K562 (cell line): ENCODE measurements at regions not wholly inside any gene's neighbourhood (a gene's known extent, or its start where the extent isn't known, plus 50 kb on each side); places are given as distances from the start of the nearest gene placed in this dataset.
A peak's percentile ranks its signal among the peaks of the same experiment; 100 is the strongest.

Experiments used
- ATAC-seq: fragments of 200-7000 bp; cut with Tn5 transposase; 3 replicates; pipeline ENCODE4 v1.9.1; 2020; ENCODE audit warnings: moderate library complexity
- BruUV-seq: library from RNA; stranded (reverse); fragments of 400-500 nt; replicated peaks from 2 replicates; lab custom pipeline; 2021; lab: Mats Ljungman, UMichigan
- CTCF ChIA-PET: fragments of 300-600 bp; formaldehyde crosslinking; extraction: SDS; loops from one replicate; lab custom pipeline; 2021; ENCODE audit warnings: low intra/inter-chr PET ratio; lab: Yijun Ruan, JAX
- POLR2A ChIA-PET: fragments of 300-600, 350-650 bp; sonication (Branson Sonifier 250); formaldehyde crosslinking; extraction: SDS; loops from one replicate; lab custom pipeline; 2021; ENCODE audit warnings: antibody characterized with exemption, inconsistent platforms; lab: Yijun Ruan, JAX
- DNase-seq, 4 experiments: peaks; one replicate each; pipeline versions ENCODE4 v3.0.0 to v3.0.0-alpha.2; 2011 to 2018; ENCODE audit warnings: low spot score in 3 of 4, mixed read lengths in 3 of 4; ENCODE audit errors: extremely low read depth in 1 of 4
- FAIRE-seq: peaks from 2 replicates; lab custom pipeline; 2011; peaks lifted over from hg19 to GRCh38; lab: Jason Lieb, UNC
- H2AFZ ChIP-seq: 2 replicates; pipeline ENCODE4 v1.6.0; 2011; ENCODE audit warnings: low read depth, low read length, control low read depth, inconsistent platforms
- H3K27ac ChIP-seq: fragments of 200-600 bp; 3 replicates; pipeline ENCODE4 v1.8.0; 2011; ENCODE audit warnings: low read depth, mild to moderate bottlenecking, control low read depth, inconsistent platforms, low read length, moderate library complexity, mixed read lengths; ENCODE audit errors: extremely low read depth
- H3K27me3 ChIP-seq, 2 experiments: fragments of 300-600 bp in 1 of 2; 2 replicates in 1 of 2; 3 replicates in 1 of 2; pipeline versions ENCODE4 v1.6.0 to v1.8.0; 2011; ENCODE audit warnings: inconsistent platforms in 2 of 2, low read length in 2 of 2, mild to moderate bottlenecking in 1 of 2, mixed read lengths in 1 of 2, moderate library complexity in 1 of 2; ENCODE audit not compliant: control insufficient read depth in 2 of 2, insufficient read depth in 2 of 2
- H3K36me3 ChIP-seq: fragments of 300-600 bp; 3 replicates; pipeline ENCODE4 v1.8.0; 2011; ENCODE audit warnings: mild to moderate bottlenecking, low read length, inconsistent platforms; ENCODE audit not compliant: control insufficient read depth, insufficient read depth
- H3K4me1 ChIP-seq, 2 experiments: fragments of 200-600 bp in 1 of 2; replicated peaks in 1 of 2; 2 replicates in 1 of 2; 3 replicates in 1 of 2; pipeline versions ENCODE4 v1.5.1 to v1.8.0; 2011; ENCODE audit warnings: inconsistent platforms in 2 of 2, low read length in 2 of 2, mild to moderate bottlenecking in 1 of 2, mixed read lengths in 1 of 2, moderate library complexity in 1 of 2; ENCODE audit not compliant: control insufficient read depth in 2 of 2, insufficient read depth in 2 of 2
- H3K4me2 ChIP-seq: 2 replicates; pipeline ENCODE4 v1.6.1; 2011; ENCODE audit warnings: low read length, control low read depth, inconsistent platforms, mixed read lengths; ENCODE audit not compliant: insufficient read depth
- H3K4me3 ChIP-seq: fragments of 200-600 bp; sonication (generic), shearing (Covaris generic); 2 replicates; pipeline ENCODE4 v1.5.1; 2016; ENCODE audit warnings: control low read depth, inconsistent platforms
- H3K79me2 ChIP-seq: fragments of 200-600 bp; 3 replicates; pipeline ENCODE4 v1.8.0; 2011; ENCODE audit warnings: low read length, inconsistent platforms; ENCODE audit not compliant: control insufficient read depth, insufficient read depth
- H3K9ac ChIP-seq, 2 experiments: 2 replicates each; pipeline versions ENCODE4 v1.6.0 to v1.6.1; 2011; ENCODE audit warnings: low read depth in 2 of 2, low read length in 2 of 2, control low read depth in 1 of 2, inconsistent platforms in 1 of 2, mild to moderate bottlenecking in 1 of 2, mixed read lengths in 1 of 2; ENCODE audit not compliant: insufficient read depth in 1 of 2
- H3K9me1 ChIP-seq: one replicate; pipeline ENCODE4 v1.6.0; 2011; ENCODE audit warnings: inconsistent platforms, mild to moderate bottlenecking, low read length, moderate library complexity; ENCODE audit not compliant: control insufficient read depth, insufficient read depth
- H3K9me3 ChIP-seq: replicated peaks from 2 replicates; pipeline ENCODE4 v1.5.1; 2011; ENCODE audit warnings: low read depth, low read length, inconsistent platforms; ENCODE audit not compliant: control insufficient read depth, insufficient read depth
- H4K20me1 ChIP-seq: replicated peaks from 2 replicates; pipeline ENCODE4 v1.6.1; 2011; ENCODE audit warnings: low read length, inconsistent platforms, mixed read lengths; ENCODE audit not compliant: control insufficient read depth, insufficient read depth
- BHLHE40 ChIP-seq: IDR thresholded peaks from 2 replicates; pipeline ENCODE4 v1.6.1; 2011; ENCODE audit warnings: low read length, improper control_type of control experiment
- CBFA2T2 ChIP-seq: fragments of 450-650 bp; conservative IDR thresholded peaks from 2 replicates; pipeline ENCODE4 v1.6.1; 2017; ENCODE audit warnings: mild to moderate bottlenecking
- CREM ChIP-seq: IDR thresholded peaks from 2 replicates; pipeline ENCODE4 v1.6.1; 2014; ENCODE audit warnings: antibody characterized with exemption, low read depth
- ETV1 ChIP-seq: fragments of 450-650 bp; conservative IDR thresholded peaks from 2 replicates; pipeline ENCODE4 v1.6.1; 2016; ENCODE audit warnings: missing genetic modification characterization, control low read depth, low read depth, missing compliant biosample characterization
- FOSL1 ChIP-seq: fragments of 200-800 bp; sonication (Bioruptor generic); conservative IDR thresholded peaks from 2 replicates; pipeline ENCODE4 v1.6.1; 2016; ENCODE audit warnings: missing genetic modification characterization, missing compliant biosample characterization
- GABPB2 ChIP-seq: fragments of 250-450 bp; sonication (Bioruptor Pico); conservative IDR thresholded peaks from 2 replicates; pipeline ENCODE4 v1.5.1; 2021; ENCODE audit warnings: mild to moderate bottlenecking
- HDAC1 ChIP-seq, 2 experiments: fragments of 450-650 bp; IDR thresholded peaks; 2 replicates each; pipeline ENCODE4 v1.6.1; 2016 to 2017; ENCODE audit warnings: inconsistent platforms in 1 of 2, mild to moderate bottlenecking in 1 of 2, moderate library complexity in 1 of 2
- KHSRP ChIP-seq: fragments of 450-650 bp; IDR thresholded peaks from 2 replicates; pipeline ENCODE4 v1.6.1; 2017
- PHB2 ChIP-seq: fragments of 450-650 bp; IDR thresholded peaks from 2 replicates; pipeline ENCODE4 v1.6.1; 2017; ENCODE audit warnings: low read depth
- POLR2AphosphoS2 ChIP-seq: IDR thresholded peaks from 2 replicates; pipeline ENCODE4 v1.6.1; 2012; ENCODE audit warnings: low read length, improper control_type of control experiment
- PRMT5 ChIP-seq: sonication (generic); formaldehyde crosslinking; IDR thresholded peaks from 2 replicates; pipeline ENCODE4 v1.5.0; 2020; ENCODE audit warnings: missing genetic modification reagents
- PRPF4 ChIP-seq: fragments of 200-400 bp; formaldehyde crosslinking; IDR thresholded peaks from one replicate; pipeline ENCODE4 v1.6.1; 2017; ENCODE audit warnings: low read length, low read depth, mild to moderate bottlenecking; ENCODE audit not compliant: insufficient read depth, poor library complexity, severe bottlenecking
- RBM17 ChIP-seq: fragments of 200-400 bp; formaldehyde crosslinking; IDR thresholded peaks from 2 replicates; pipeline ENCODE4 v1.6.1; 2017; ENCODE audit warnings: low read depth, mild to moderate bottlenecking, low read length, borderline replicate concordance
- RBM22 ChIP-seq: fragments of 200-400 bp; formaldehyde crosslinking; IDR thresholded peaks from 2 replicates; pipeline ENCODE4 v1.6.1; 2018; ENCODE audit warnings: low read length, low read depth; ENCODE audit not compliant: poor library complexity, severe bottlenecking
- SMAD3 ChIP-seq: fragments of 450-650 bp; formaldehyde crosslinking; conservative IDR thresholded peaks from 2 replicates; pipeline ENCODE4 v1.4.0; 2020; ENCODE audit warnings: mild to moderate bottlenecking
- TBL1XR1 ChIP-seq, 2 experiments: IDR thresholded peaks; 2 replicates each; pipeline ENCODE4 v1.6.1; 2012; ENCODE audit warnings: improper control_type of control experiment in 2 of 2, low read length in 2 of 2, mild to moderate bottlenecking in 1 of 2
- TCF7 ChIP-seq: sonication (generic); IDR thresholded peaks from 2 replicates; pipeline ENCODE4 v1.6.1; 2016; ENCODE audit warnings: antibody characterized with exemption, borderline replicate concordance
- XRCC4 ChIP-seq: IDR thresholded peaks from one replicate; pipeline ENCODE4 v1.6.1; 2011; ENCODE audit not compliant: insufficient read depth, insufficient read length; ENCODE audit errors: extremely low read depth
- ZFP36 ChIP-seq: fragments of 150-350 bp; IDR thresholded peaks from 2 replicates; pipeline ENCODE4 v1.6.1; 2018; ENCODE audit warnings: low read length, low read depth; ENCODE audit not compliant: partially characterized antibody
- ZNF41 ChIP-seq: fragments of 250-450 bp; sonication (Bioruptor Pico); conservative IDR thresholded peaks from 2 replicates; pipeline ENCODE4 v1.4.0; 2020; ENCODE audit warnings: mild to moderate bottlenecking
- ZNF589 ChIP-seq: fragments of 200-800 bp; sonication (Bioruptor generic); IDR thresholded peaks from 2 replicates; pipeline ENCODE4 v1.6.1; 2016; ENCODE audit warnings: low read depth, missing genetic modification characterization, missing compliant biosample characterization
- ZNF655 ChIP-seq: fragments of 250-450 bp; sonication (Bioruptor Pico); IDR thresholded peaks from 2 replicates; pipeline ENCODE4 v1.5.0; 2021
- ZNF764 ChIP-seq: fragments of 250-450 bp; sonication (Bioruptor Pico); IDR thresholded peaks from 2 replicates; pipeline ENCODE4 v1.4.0; 2020; ENCODE audit warnings: low read depth, mild to moderate bottlenecking, moderate library complexity
- WGBS: fragments of 100-300 bp; shearing (Covaris generic); methylation state at CpG from one replicate; pipeline ENCODE4 v1.1.6; 2016; ENCODE audit warnings: low coverage, mixed read lengths; ENCODE audit not compliant: insufficient coverage; ENCODE audit errors: missing lambda C conversion rate; 5-methylcytosine and 5-hydroxymethylcytosine counted together
- in situ Hi-C: fragments of 300-500 bp; cut with MboI; formaldehyde crosslinking; loops from 4 replicates; pipeline ENCODE4 v1.15.0; 2018; ENCODE audit warnings: inconsistent platforms, mixed read lengths
- intact Hi-C: fragments of 100-400 bp; cut with micrococcal nuclease; formaldehyde crosslinking; loops from 2 replicates; pipeline ENCODE4 v1.14.2; 2022
- TF ChIP-seq, protein P1 (sequence below): sonication (generic); formaldehyde crosslinking; IDR thresholded peaks from 2 replicates; pipeline ENCODE4 v1.4.0; 2020; ENCODE audit warnings: mild to moderate bottlenecking, missing genetic modification reagents

DNA sequence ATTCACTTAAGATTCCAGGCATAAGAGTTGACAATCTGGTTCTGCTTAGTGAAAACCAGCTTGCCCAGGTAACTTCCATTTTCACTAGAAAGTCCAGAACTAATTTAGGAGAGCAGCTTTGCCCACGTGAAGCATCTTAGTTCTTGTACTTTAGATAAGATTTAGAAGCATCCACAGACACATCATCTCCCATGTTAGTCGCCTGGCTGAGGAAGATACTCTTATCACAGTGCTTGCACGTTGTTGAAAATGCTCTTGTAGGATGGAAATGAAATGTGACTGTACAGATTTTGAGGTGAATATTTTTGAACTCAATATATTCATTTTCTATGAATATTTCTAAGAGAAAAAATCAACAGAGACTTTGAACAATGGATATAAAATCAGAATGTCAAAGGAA, 159.7 kb downstream of the SOCS6 start:
- no peaks in the 10 kb centered on the region for H3K9me1 ChIP-seq
- H3K27ac ChIP-seq: no peak overlapping the region
- no peak overlapping the region for H3K4me2 ChIP-seq
- H3K79me2 ChIP-seq: no peaks in the 10 kb centered on the region
- intact Hi-C loops (no loop called here), in situ Hi-C loops (loop anchor here (10.0 kb wide), 1 partner anchor 254 kb away; no protein-coding TSS in a partner anchor)
- no peaks in the 10 kb centered on the region for H3K9me3 ChIP-seq
- peak; percentile 46 for FAIRE-seq
- peak; percentile 17 to 69 (median 35) for DNase-seq
- ATAC-seq: peak; percentile 60
- H4K20me1 ChIP-seq: no peaks in the 10 kb centered on the region; the same call in 1 of the 2 replicates
- 0% methylated on average over 3 of the region's 3 CpGs for WGBS
- no peaks in the 10 kb centered on the region for H3K27me3 ChIP-seq
- no TSS peak for BruUV-seq
- no peak overlapping the region for H2AFZ ChIP-seq
- H3K9ac ChIP-seq: no peak overlapping the region
- POLR2A ChIA-PET: no interaction called here
- H3K4me1 ChIP-seq: peaks cover 0 to 3% of the 10 kb centered on the region in 2 experiments; a peak in 1 of 5 replicates
- H3K4me3 ChIP-seq: no peak overlapping the region
- CTCF ChIA-PET: no interaction called here
- no peaks in the 10 kb centered on the region for H3K36me3 ChIP-seq
- TF ChIP-seq XRCC4 (no peak), PHB2 (peak; percentile 63; the same call in 1 of the 2 replicates), ZNF41 (CRISPR knock-in tag) (no peak), ETV1 (tag) (no peak), RBM22 (no peak), FOSL1 (tag) (peak; percentile 56), RBM17 (no peak), TCF7 (no peak), ZFP36 (no peak), CBFA2T2 (peak; percentile 90), PRMT5 (CRISPR knock-in tag) (no peak), ZNF764 (CRISPR knock-in tag) (no peak), KHSRP (0 out of 2 replicates have a peak, but pooled peaks have one; percentile 21), TBL1XR1 (IDR thresholded peaks at IDR 0.05; ENCODE audit: low read length in 2 of 2) (peak in 1 of 2 experiments; percentile 42; a peak in 1 of 4 replicates), ZNF655 (CRISPR knock-in tag) (no peak), GABPB2 (CRISPR knock-in tag) (no peak), CREM (no peak), PRPF4 (no peak), HDAC1 (IDR thresholded peaks at IDR 0.05) (peak in 1 of 2 experiments; percentile 44; a peak in 1 of 4 replicates), BHLHE40 (peak; percentile 70), ZNF589 (CRISPR knock-in tag) (no peak), POLR2AphosphoS2 (no peak), SMAD3 (CRISPR knock-in tag) (no peak)
- TF ChIP-seq, protein P1, sequence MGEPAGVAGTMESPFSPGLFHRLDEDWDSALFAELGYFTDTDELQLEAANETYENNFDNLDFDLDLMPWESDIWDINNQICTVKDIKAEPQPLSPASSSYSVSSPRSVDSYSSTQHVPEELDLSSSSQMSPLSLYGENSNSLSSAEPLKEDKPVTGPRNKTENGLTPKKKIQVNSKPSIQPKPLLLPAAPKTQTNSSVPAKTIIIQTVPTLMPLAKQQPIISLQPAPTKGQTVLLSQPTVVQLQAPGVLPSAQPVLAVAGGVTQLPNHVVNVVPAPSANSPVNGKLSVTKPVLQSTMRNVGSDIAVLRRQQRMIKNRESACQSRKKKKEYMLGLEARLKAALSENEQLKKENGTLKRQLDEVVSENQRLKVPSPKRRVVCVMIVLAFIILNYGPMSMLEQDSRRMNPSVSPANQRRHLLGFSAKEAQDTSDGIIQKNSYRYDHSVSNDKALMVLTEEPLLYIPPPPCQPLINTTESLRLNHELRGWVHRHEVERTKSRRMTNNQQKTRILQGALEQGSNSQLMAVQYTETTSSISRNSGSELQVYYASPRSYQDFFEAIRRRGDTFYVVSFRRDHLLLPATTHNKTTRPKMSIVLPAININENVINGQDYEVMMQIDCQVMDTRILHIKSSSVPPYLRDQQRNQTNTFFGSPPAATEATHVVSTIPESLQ (CRISPR knock-in tag): no peak
